IPS-18a (cell line): ENCODE measurements at regions not wholly inside any gene's neighbourhood (a gene's known extent, or its start where the extent isn't known, plus 50 kb on each side); places are given as distances from the start of the nearest gene placed in this dataset.

Source experiments
- H3K27ac ChIP-seq: one replicate; pipeline ENCODE4 v1.5.1; 2013; ENCODE audit warnings: low read length
- H3K27me3 ChIP-seq: one replicate; pipeline ENCODE4 v1.6.1; 2013; ENCODE audit warnings: mild to moderate bottlenecking, low read length; ENCODE audit not compliant: control insufficient read depth, insufficient read depth
- H3K36me3 ChIP-seq: one replicate; pipeline ENCODE4 v1.6.1; 2013; ENCODE audit warnings: low read depth, low read length; ENCODE audit not compliant: control insufficient read depth
- H3K4me1 ChIP-seq: one replicate; pipeline ENCODE4 v1.6.1; 2013; ENCODE audit warnings: low read depth, low read length; ENCODE audit not compliant: control insufficient read depth
- H3K4me3 ChIP-seq: one replicate; pipeline ENCODE4 v1.5.1; 2013; ENCODE audit warnings: low read length
- H3K9ac ChIP-seq: one replicate; pipeline ENCODE4 v1.6.1; 2013; ENCODE audit warnings: mild to moderate bottlenecking, low read length, moderate library complexity
- H3K9me3 ChIP-seq: one replicate; pipeline ENCODE4 v1.6.1; 2013; ENCODE audit warnings: low read depth, low read length; ENCODE audit not compliant: control insufficient read depth

DNA sequence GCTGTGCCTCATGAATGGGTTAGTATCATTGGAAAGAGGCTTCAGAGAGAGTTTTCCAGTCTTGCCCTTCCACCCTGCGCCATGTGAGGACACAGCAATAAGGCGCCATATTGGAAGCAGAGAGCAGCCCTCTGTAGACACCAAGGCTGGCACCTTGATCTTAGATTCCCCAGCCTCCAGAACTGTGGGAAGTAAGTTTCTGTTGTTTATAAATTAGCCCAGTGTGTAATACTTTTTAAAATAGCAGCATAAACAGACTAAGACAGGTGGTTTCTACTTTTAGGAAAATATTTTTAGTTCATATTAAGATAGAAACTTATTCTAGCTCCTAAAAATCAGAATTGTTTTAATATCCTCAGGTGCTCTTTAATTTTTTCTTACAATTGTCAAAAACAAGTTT, 117.9 kb downstream of the TM9SF2 start:
- Histone ChIP-seq H3K27me3 (no peaks in the 10 kb centered on the region), H3K27ac (no peak overlapping the region), H3K9ac (no peak overlapping the region), H3K9me3 (no peaks in the 10 kb centered on the region), H3K36me3 (no peaks in the 10 kb centered on the region), H3K4me3 (no peak overlapping the region), H3K4me1 (peaks cover 12% of the 10 kb centered on the region)

DNA sequence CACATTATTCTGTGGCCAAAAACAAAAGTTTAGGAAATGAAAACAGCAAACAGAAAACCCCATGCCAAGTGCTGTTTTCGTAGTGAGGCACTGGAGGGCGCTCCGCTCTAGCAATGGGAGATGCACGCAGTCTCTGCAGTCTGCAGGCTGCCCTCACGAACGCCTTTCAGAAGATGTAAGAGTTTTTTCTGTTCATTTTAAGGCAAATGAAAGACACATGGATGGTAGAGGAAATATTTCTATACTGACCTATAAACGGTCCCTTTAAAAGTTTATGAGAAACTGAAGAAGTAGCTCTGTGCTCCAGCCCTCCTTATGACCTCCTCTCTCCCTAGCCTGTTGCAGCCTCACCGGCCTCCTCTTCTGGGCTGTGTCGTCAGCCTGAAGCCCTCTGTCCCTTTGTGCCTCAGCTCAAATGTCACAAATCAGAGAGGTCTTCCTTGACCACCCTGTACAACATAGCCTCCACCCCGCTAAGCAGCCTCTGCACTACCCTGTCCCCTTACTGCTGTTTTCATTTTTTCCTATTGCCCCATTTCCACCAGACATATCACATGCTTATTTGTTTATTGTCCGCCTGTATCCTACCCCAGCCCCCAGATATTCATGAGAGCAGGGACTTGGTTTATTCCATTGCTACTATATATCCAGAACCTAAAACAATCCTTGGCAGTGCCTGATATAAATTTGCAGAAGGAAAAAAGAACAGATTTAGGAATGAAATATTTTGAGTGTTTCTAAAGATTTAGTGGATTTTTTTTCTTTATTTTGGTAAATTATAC, 116.4 kb downstream of the TM9SF2 start:
- H3K27me3 ChIP-seq: no peaks in the 10 kb centered on the region
- no peaks in the 10 kb centered on the region for H3K9me3 ChIP-seq
- no peak overlapping the region for H3K9ac ChIP-seq
- H3K27ac ChIP-seq: no peak overlapping the region
- no peaks in the 10 kb centered on the region for H3K36me3 ChIP-seq
- no peak overlapping the region for H3K4me3 ChIP-seq
- H3K4me1 ChIP-seq: peaks cover 21% of the 10 kb centered on the region

DNA sequence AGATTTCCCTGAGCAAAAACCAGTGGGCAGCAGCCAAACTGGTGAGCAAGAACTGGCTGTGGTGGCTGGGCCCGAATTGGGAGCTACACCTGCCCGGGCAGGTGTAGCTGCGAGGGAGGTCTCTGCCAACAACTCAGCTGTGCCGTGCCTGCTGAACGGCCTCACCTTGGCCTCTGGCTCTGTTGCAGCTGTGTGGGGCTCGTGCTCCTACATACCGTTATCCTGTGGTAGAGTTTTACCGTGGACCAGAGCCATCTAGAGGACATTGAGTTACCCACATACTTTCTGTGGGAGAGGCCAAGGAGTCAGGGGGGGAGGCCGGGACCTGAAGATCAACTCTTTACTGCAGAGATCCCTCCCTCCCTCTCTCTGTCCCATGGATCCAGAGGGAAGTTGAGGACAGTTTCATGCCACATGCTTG, 113.2 kb downstream of the TM9SF2 start:
- Histone ChIP-seq H3K27me3 (no peaks in the 10 kb centered on the region), H3K9ac (no peak overlapping the region)

More for the DNA sequence above, 113.2 kb downstream of the TM9SF2 start:
- no peaks in the 10 kb centered on the region for H3K9me3 ChIP-seq
- H3K4me3 ChIP-seq: no peak overlapping the region
- no peak overlapping the region for H3K27ac ChIP-seq
- peaks cover 21% of the 10 kb centered on the region for H3K4me1 ChIP-seq
- no peaks in the 10 kb centered on the region for H3K36me3 ChIP-seq
